ENCODE measurements at regions not wholly inside any gene's neighbourhood (a gene's known extent, or its start where the extent isn't known, plus 50 kb on each side); places are given as distances from the start of the nearest gene placed in this dataset.

DNA sequence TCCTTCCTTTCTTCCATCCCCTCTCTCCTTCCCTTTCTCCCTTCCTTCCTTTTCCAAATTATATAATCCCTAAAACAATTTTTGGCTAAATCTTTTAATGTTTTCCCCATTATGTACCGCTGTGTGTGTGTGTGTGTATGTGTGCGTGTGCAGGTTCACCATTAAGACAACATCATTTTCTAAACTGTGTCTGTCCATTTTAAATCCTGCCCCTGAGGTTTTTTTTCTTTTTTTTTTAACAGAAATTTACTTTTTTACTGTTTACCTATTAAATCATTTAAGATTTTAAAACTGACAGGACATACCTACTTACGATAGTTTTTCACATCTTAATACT is 366.3 kb upstream of the EPHA7 start:
- H3K4me3 ChIP-seq = no peak overlapping the region

DNA sequence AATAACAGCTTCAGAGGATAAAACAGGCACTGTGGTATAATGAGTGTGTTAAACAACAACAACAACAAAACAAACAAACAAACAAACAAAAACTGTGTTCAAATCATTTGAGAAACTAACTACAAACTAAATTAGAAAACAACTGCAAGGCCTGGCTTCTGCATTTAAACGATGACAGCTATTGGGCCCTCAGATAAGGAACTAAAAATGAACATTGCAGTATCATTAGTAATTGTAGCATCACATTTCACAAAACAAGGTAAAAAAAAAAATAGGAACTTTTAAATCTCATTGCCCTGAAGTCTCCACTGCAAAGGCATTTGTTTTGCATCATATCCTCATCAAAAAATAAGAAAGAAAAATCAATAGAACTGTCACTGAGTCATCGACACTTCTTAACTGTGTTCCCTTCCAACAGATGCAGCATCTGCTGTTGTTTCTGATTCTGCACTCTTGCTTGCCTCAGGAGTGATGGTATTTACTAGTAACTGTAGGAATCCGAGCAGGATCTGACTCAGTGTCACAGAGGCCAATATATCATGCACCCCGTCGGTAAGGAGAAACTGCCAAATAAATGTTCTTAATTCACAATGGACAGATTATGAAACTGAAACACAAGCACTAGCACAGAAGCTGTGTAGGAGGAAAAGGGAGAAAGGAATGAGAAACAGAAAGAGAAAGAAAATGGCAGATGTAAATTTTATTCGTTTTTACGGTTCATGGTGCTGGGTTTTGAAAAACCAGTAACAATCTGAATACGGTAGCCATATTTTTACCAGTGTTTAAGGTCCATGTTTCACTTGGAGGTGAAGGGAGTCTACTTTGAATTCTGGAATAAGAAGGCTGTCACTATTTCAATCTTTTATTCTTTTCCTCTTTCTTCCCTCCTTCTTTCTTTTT is 365.7 kb upstream of the EPHA7 start:
- H3K27me3 ChIP-seq (replicated peaks in 1 of 7) = no peaks in the 10 kb centered on the region
- TF ChIP-seq POLR2AphosphoS5 (IDR thresholded peaks at IDR 0.05) = no peak
- no peak for TF ChIP-seq CTCF (IDR thresholded peaks at IDR 0.05 in 8 of 11, conservative IDR thresholded peaks at IDR 0.05 in 3 of 11)
- TF ChIP-seq POLR2A (IDR thresholded peaks at IDR 0.05) = no peak
- no peak overlapping the region for H3K4me3 ChIP-seq
- no peaks in the 10 kb centered on the region for H3K9me3 ChIP-seq
- DNase-seq = no peak
- peak overlapping the region in 1 of 8 donors; percentile 15 for H3K27ac ChIP-seq
- intact Hi-C loops (cut with DNase I; ENCODE audit: low total_unique reads) = no loop called here
- 63 to 74% (median 71%) methylated on average over 8 of the region's 8 CpGs for WGBS, 5 donors
- no peaks in the 10 kb centered on the region for H3K4me1 ChIP-seq
- no peaks in the 10 kb centered on the region for H3K36me3 ChIP-seq

More for the DNA sequence above, 366.3 kb upstream of the EPHA7 start:
- 74 to 91% (median 89%) methylated on average over 3 of the region's 3 CpGs for WGBS, 5 donors
- no peaks in the 10 kb centered on the region for H3K9me3 ChIP-seq
- no peaks in the 10 kb centered on the region for H3K27me3 ChIP-seq (replicated peaks in 1 of 7)
- no peak for DNase-seq
- no peak for TF ChIP-seq POLR2A (IDR thresholded peaks at IDR 0.05)
- TF ChIP-seq CTCF (IDR thresholded peaks at IDR 0.05 in 8 of 11, conservative IDR thresholded peaks at IDR 0.05 in 3 of 11) = no peak
- TF ChIP-seq POLR2AphosphoS5 (IDR thresholded peaks at IDR 0.05) = no peak
- peak overlapping the region in 1 of 8 donors; percentile 15 for H3K27ac ChIP-seq
- intact Hi-C loops (cut with DNase I; ENCODE audit: low total_unique reads) = no loop called here
- no peaks in the 10 kb centered on the region for H3K4me1 ChIP-seq
- no peaks in the 10 kb centered on the region for H3K36me3 ChIP-seq

DNA sequence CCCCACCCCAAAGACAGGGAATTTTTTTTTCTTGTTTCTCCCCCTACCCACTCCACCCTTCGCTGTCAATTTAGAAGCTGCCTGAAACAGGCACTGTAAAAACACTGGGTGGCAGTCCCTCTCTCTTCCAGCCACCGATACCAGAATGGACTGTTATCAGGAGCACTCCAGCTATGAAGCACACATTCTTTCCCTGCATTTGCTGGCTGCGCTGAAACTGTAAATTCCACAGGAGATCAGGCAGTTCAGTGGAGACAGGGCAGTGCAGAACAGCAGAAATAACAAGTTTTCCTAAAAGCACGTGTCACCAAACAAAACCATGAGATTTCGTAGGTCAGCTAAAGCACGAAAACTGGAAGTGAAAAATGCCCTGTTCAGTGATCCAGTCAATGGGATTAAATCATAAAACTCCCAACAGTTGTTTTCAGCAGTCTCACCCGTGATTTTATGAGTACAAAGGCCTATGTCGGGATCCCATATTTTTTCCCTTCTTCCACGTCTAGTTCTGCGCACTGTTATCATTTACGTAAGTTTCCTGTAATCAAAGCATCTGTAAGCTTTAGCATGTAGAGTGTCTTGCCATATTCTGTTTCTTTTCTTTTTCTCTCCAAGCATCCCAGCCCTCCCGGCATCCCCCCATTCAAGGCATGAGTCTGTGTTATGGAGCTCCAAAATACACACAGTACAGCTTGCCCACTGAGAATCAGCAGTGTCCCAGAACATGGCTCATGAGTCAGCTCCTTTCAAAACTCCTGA is 359.9 kb upstream of the EPHA7 start:
- Histone ChIP-seq H3K27ac (no peak overlapping the region), H3K4me3 (no peak overlapping the region), H3K27me3 (replicated peaks in 1 of 7) (no peaks in the 10 kb centered on the region), H3K9me3 (no peaks in the 10 kb centered on the region), H3K4me1 (no peaks in the 10 kb centered on the region), H3K36me3 (no peaks in the 10 kb centered on the region)
- TF ChIP-seq CTCF (IDR thresholded peaks at IDR 0.05 in 8 of 11, conservative IDR thresholded peaks at IDR 0.05 in 3 of 11) = no peak
- TF ChIP-seq POLR2A (IDR thresholded peaks at IDR 0.05) = no peak
- TF ChIP-seq POLR2AphosphoS5 (IDR thresholded peaks at IDR 0.05) = no peak
- no peak for DNase-seq
- WGBS, 5 donors = 57 to 63% (median 58%) methylated on average over 12 of the region's 12 CpGs
- intact Hi-C loops (cut with DNase I; ENCODE audit: low total_unique reads) = no loop called here

DNA sequence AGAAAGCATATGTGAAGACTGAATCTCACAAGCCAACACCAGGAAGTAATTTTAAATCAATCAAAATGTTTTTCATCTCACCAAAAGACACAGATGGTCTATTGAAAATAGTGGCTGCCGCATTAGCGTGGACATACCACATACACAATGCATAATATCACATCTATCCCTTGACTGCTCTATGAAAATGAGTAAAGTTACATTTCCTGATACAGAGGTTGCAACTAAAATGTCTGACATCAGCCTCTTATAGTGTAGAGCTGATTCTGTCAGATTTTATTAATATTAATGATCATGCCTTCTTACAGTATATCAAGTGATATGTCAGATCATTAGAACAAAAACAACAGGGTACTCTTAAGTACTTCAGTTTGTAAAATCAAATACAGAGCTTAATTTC is 339.8 kb upstream of the EPHA7 start:
- Histone ChIP-seq H3K4me3 (no peak overlapping the region), H3K27ac (no peak overlapping the region), H3K4me1 (no peaks in the 10 kb centered on the region), H3K27me3 (replicated peaks in 1 of 7) (no peaks in the 10 kb centered on the region), H3K9me3 (no peaks in the 10 kb centered on the region), H3K36me3 (no peaks in the 10 kb centered on the region)
- DNase-seq = no peak
- TF ChIP-seq CTCF (IDR thresholded peaks at IDR 0.05 in 8 of 11, conservative IDR thresholded peaks at IDR 0.05 in 3 of 11) (no peak), POLR2AphosphoS5 (IDR thresholded peaks at IDR 0.05) (no peak), POLR2A (IDR thresholded peaks at IDR 0.05) (no peak)
- WGBS, 5 donors = 85 to 96% (median 92%) methylated on average over 2 of the region's 2 CpGs
- intact Hi-C loops (cut with DNase I; ENCODE audit: low total_unique reads) = no loop called here
